HepG2 (cell line): ENCODE measurements at regions not wholly inside any gene's neighbourhood (a gene's known extent, or its start where the extent isn't known, plus 50 kb on each side); places are given as distances from the start of the nearest gene placed in this dataset.

ENCODE experiments used
- AHDC1 ChIP-seq: sonication (generic); formaldehyde crosslinking; IDR thresholded peaks from 2 replicates; pipeline ENCODE4 v1.5.1; 2020; ENCODE audit warnings: mild to moderate bottlenecking, missing genetic modification reagents, borderline replicate concordance
- GATAD1 ChIP-seq: IDR thresholded peaks from 2 replicates; pipeline ENCODE4 v1.6.1; 2016; ENCODE audit warnings: missing genetic modification reagents, missing compliant biosample characterization
- GATAD2A ChIP-seq: IDR thresholded peaks from 2 replicates; pipeline ENCODE4 v1.6.1; 2016
- GTF2F1 ChIP-seq: fragments of 150-350 bp; IDR thresholded peaks from 2 replicates; pipeline ENCODE4 v1.6.1; 2014; ENCODE audit warnings: low read length
- HMGXB3 ChIP-seq: sonication (generic); formaldehyde crosslinking; IDR thresholded peaks from 2 replicates; pipeline ENCODE4 v1.4.0; 2020; ENCODE audit warnings: missing genetic modification reagents, borderline replicate concordance
- MIER3 ChIP-seq: IDR thresholded peaks from 2 replicates; pipeline ENCODE4 v1.6.1; 2016; ENCODE audit warnings: missing compliant biosample characterization, borderline replicate concordance
- RARA ChIP-seq: IDR thresholded peaks from 2 replicates; pipeline ENCODE4 v1.6.1; 2016; ENCODE audit warnings: missing genetic modification reagents, missing compliant biosample characterization
- SKI ChIP-seq: fragments of 450-650 bp; IDR thresholded peaks from one replicate; pipeline ENCODE4 v1.6.1; 2018; ENCODE audit warnings: mild to moderate bottlenecking; ENCODE audit not compliant: partially characterized antibody
- U2AF1 ChIP-seq: fragments of 200-400 bp; formaldehyde crosslinking; optimal IDR thresholded peaks from 2 replicates; pipeline ENCODE3; 2017; ENCODE audit warnings: mild to moderate bottlenecking, low read depth, low read length
- ZNF24 ChIP-seq: fragments of 450-650 bp; IDR thresholded peaks from 2 replicates; pipeline ENCODE4 v1.6.1; 2017; ENCODE audit warnings: antibody characterized with exemption, mild to moderate bottlenecking
- ZNF280B ChIP-seq: sonication (generic); formaldehyde crosslinking; IDR thresholded peaks from 2 replicates; pipeline ENCODE4 v1.5.0; 2020; ENCODE audit warnings: missing genetic modification reagents, mild to moderate bottlenecking, borderline replicate concordance
- ZNF33B ChIP-seq: sonication (generic); formaldehyde crosslinking; IDR thresholded peaks from 2 replicates; pipeline ENCODE4 v1.5.1; 2020; ENCODE audit warnings: mild to moderate bottlenecking, missing genetic modification reagents
- ZSCAN5A ChIP-seq: sonication (generic); formaldehyde crosslinking; IDR thresholded peaks from 2 replicates; pipeline ENCODE4 v1.8.0; 2022; ENCODE audit warnings: mild to moderate bottlenecking, missing genetic modification reagents, borderline replicate concordance
- TF ChIP-seq, protein P1 (sequence below): sonication (generic); formaldehyde crosslinking; IDR thresholded peaks from 2 replicates; pipeline ENCODE4 v1.8.0; 2022; ENCODE audit warnings: missing genetic modification reagents, mild to moderate bottlenecking, inconsistent platforms, borderline replicate concordance

GRCh38 chr10:78972160-78972946, 96.4 kb upstream of the ZMIZ1 start (continued):
- TF ChIP-seq AHDC1 (CRISPR knock-in tag) (peak; percentile 65; the same call in 1 of the 2 replicates), GATAD1 (CRISPR knock-in tag) (no peak), MIER3 (CRISPR knock-in tag) (peak; percentile 63; the same call in 1 of the 2 replicates), ZNF33B (CRISPR knock-in tag) (no peak; the same call in 1 of the 2 replicates), HMGXB3 (CRISPR knock-in tag) (peak; percentile 43; the same call in 1 of the 2 replicates), ZSCAN5A (CRISPR knock-in tag) (0 out of 2 replicates have a peak, but pooled peaks have one; percentile 55), ZNF24 (no peak), RARA (CRISPR knock-in tag) (peak; percentile 80), GATAD2A (CRISPR knock-in tag) (peak; percentile 80), U2AF1 (no peak), ZNF280B (CRISPR knock-in tag) (0 out of 2 replicates have a peak, but pooled peaks have one; percentile 3), GTF2F1 (no peak), SKI (peak; percentile 23)
- TF ChIP-seq, protein P1, sequence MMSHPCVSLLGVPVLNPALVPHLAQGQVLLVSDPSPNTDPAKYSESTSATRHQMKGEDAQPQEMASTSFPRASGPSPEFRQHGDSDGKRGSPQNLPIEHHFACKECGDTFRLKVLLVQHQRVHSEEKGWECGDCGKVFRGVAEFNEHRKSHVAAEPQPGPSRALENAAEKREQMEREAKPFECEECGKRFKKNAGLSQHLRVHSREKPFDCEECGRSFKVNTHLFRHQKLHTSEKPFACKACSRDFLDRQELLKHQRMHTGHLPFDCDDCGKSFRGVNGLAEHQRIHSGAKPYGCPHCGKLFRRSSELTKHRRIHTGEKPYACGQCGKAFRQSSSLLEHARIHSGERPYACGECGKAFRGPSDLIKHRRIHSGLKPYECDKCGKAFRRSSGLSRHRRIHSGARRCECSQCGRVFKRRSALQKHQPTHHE (CRISPR knock-in tag), result peak; percentile 62; the same call in 1 of the 2 replicates
